NCI-H510A treated with DMSO at 0.1 percent for 48 hours (cell line): ENCODE measurements at regions not wholly inside any gene's neighbourhood (a gene's known extent, or its start where the extent isn't known, plus 50 kb on each side); places are given as distances from the start of the nearest gene placed in this dataset.
"Not testable (repeated sequence)": the region's sequence is repeated elsewhere in the genome, so short reads cannot be mapped to it uniquely, and the experiment has no call there.

Source experiments
- DNase-seq: peaks from one replicate; lab custom pipeline; 2025; lab: John Stamatoyannopoulos, UW

DNA sequence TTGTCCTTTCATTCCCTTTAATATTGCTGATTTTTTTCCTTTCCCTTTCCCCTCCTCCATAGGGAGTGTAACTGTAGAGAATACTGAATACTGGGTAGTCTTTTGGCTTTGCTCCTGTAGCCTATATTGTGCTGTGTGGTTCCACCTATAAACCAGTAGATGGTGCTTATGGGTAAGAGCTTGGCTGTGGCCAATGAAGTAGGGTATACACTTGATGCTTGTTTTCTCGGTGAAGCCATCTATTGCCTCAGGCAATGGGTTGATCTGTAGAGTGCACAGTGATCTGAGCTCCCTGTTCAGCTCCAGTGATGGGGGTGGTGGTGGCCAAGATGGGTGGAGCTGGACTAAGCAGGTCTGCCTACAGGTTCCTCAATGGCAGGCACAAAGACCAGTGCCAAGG lies 203.3 kb upstream of the IMPG1 start:
- DNase-seq = no peak

DNA sequence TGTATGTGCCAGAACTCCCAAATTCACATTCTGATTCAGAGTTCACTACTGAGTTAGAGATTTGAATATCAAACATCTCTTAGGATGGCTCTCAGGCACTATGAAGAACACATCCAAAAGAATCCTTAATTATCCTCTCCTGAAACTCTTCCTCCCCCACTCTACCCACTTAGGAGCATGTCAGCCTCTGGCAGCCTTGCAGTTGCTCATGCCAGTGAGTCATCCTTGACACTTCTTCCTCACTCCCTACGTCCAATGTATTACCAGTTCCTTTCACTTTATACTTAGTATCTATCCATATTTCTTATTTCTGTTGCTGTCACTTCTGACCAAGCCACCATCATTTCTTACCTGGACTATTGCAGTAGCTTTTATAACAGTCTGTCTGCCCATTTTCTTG lies 192.0 kb upstream of the IMPG1 start:
- no peak for DNase-seq

- no peak for DNase-seq
These were observed 189.8 kb upstream of the IMPG1 start for GRCh38 chr6:76262240-76262639.

DNA sequence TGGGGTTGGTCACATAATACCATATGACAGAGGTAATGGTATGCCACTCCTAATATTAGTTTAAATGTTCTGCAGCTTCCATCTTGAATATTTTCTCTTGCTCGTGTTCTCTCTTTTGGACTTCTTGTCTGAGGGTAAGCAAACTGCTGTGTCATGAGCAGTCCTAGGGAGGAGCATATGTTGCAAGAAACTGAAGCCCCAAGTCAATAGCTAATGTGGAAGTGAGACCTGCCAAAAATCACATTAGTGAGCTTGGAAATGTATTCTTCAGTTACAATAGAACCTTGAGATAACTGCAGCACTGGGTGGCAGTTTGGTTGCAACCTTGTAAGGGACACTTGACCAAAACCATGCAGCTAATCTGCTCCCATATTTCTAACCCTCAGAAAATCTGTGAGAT lies 178.2 kb upstream of the IMPG1 start:
- no peak for DNase-seq

- DNase-seq = no peak
These were observed 175.1 kb upstream of the IMPG1 start for GRCh38 chr6:76247527-76247926.

DNA sequence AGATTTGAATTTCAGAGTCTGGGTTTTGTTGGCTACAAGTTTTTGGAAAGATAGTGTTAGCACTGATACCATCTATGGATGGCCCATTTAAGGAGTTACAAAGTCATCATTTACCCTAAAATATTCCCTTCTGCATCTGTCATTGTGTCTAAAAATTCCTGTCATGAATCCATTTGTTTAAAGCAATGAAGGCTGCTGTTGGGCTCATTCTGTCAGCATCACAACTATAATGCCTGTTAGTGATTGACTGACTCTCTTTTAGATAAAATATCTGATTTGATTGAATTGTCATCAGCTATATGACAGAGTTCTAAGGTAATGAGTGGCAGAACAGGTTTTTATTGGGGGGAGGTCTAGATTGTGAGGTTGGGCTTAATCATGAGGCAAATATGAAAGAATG lies 167.6 kb upstream of the IMPG1 start:
- no peak for DNase-seq

DNA sequence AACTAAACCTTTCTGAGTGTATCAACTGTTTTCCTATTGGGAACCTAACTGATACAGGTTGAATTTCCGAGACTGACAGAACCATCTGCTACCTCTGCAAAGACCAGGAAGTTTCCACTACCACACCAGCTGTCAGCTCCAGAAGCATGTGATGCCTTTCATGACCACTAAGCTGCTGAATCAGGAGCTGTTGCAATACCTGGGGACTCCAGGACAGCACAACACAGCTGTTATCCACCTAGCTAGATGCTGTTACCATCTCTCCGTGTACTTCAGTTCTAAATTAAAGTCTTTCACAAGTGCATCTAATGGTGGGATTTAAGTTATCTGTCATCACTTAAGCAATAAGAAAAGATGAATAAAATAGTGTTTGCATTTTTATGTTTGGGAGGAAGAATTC lies 158.2 kb upstream of the IMPG1 start:
- peak; percentile 0 for DNase-seq

DNA sequence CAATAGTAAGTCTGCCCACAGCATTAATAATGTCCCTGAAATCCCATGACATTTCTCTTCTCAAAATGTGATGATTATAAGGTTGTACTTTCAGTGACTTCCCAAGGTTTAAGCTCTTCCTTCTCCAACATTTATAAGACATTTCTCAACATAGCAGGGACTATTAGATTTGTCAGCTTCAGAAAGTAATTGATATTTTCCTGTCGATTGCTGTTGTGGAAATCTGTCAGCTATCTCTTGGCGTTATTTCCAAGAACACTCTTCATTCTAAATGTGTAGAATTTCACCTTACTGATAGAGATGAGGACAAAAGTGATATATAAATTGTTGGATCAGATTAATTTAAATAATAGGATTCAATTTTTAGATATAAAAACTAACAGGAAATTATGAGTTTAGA lies 149.7 kb upstream of the IMPG1 start:
- DNase-seq = no peak

DNA sequence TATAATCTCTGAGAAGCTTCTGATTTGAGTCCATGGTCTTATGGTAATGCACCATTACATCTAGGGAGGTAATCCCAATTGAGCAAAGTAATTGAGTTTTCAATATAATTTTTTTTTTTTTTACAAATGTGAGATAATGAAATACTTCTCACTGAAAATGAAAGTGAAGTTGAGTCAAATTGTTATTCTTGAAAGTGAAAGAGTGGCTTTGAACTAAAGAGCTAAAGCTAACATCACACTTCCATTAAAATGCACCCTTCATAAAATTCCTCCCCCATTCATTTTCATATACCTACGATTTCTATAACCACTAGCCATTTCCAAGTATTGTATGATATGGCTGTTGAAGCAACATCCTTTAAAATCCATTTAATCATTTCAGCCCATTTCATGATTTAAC lies 149.1 kb upstream of the IMPG1 start:
- no peak for DNase-seq

- DNase-seq = no peak
These were observed 148.3 kb upstream of the IMPG1 start for GRCh38 chr6:76220805-76221204.

DNA sequence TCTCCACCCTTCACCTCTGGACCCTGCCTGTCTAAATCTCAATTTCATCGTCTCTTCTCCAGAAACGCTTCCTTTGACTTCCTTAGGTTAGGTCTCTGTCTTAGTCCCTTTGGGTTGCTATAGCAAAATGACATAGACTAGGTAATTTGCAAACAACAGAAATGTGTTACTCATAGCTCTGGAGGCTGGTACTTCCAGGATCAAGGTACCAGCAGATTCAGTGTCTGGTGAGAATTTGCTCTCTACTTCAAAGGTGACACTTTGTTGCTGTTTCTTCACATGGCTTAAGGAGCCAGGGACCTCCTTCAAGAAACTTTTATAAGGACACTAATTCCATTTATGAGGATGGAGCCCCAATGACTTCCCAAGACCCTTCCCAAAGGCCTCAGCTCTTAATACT lies 145.1 kb upstream of the IMPG1 start:
- DNase-seq = no peak

DNA sequence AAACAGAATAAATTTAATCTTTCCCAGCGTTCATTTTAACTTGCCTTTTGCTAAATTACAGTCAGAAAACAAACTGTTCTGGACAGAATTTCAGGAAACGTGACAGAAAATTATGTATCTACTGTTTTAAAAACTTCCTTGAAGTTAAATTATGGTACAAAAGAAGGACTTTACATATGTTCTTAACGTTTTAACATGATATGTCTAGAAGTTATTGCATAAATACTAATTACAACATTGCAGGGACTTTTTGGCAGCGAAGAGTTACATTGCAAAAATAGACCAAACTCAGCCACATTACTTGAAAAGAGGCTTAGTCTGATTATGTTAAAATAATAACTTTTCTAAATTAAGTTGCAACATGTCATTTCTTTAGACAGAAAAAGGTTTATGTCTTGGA lies 142.1 kb upstream of the IMPG1 start:
- DNase-seq = no peak

DNA sequence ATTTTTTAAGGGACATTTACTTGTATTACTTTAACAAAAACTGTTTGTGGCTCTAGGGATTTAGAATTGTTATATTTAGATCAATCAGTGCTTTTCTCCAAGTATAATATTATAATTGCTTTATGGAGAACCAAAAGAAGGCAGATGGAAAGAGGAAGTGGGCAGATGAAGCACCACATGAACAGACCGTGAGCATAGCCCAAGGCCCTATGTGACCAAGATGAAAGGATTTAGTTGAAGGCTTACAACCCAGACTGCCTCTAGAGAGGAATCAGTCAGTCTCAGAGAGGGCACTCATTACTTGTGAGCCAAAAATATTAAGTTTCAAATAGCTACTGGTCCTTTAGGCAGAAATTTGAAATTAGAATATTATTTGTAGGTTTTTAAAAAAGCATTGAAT lies 102.3 kb upstream of the IMPG1 start:
- no peak for DNase-seq

DNA sequence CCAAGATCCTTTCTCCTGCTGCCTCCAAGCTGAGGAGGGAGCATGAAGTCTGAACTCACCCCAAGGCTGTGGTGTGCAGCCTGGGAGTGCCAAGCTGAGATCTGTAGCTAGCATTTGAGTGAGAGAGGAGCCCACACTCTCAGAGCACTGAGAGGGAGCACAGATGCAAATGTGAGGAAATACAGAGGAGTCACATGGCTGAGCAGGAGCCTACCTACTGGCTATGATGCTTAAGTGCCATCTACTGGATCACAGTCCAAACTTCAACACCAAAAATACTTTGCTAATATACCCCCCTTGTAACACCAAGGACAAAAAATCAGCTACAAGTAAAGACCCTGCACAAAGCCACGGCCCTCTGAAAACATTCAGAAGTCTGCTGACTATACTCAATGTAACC lies 94.4 kb upstream of the IMPG1 start:
- DNase-seq = no peak

GRCh38 chr6:76166297-76166696 lies 93.8 kb upstream of the IMPG1 start:
- DNase-seq = no peak

GRCh38 chr6:76165471-76166221 lies 93.2 kb upstream of the IMPG1 start:
- DNase-seq = no peak

GRCh38 chr6:76162811-76163210 lies 90.3 kb upstream of the IMPG1 start:
- no peak for DNase-seq

DNA sequence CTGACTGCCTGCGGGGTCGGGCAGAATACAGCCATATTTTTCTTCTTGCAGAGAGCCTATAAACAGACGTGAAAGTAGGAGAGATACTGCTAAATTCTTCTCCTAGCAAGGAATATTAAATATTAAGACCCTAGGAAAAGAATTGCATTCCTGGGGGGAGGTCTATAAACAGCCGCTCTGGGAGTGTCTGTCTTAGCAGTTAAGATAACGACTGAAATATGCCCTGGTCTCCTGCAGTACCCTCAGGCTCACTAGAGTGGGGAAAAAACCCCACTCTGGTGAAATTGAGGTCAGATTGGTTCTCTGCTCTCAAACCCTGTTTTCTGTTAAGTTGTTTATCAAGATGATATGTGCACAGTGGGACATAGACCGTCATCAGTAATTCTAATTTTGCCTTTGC lies 85.3 kb upstream of the IMPG1 start:
- DNase-seq = not testable (repeated sequence)

GRCh38 chr6:76135481-76135880 lies 63.0 kb upstream of the IMPG1 start:
- no peak for DNase-seq

- DNase-seq = no peak
These were observed 62.2 kb upstream of the IMPG1 start for GRCh38 chr6:76134651-76135050.

GRCh38 chr6:76124018-76124417 lies 51.6 kb upstream of the IMPG1 start:
- no peak for DNase-seq
